Activated naive CD8-positive, alpha-beta T cell treated with anti-CD3 and anti-CD28 coated beads, Interleukin-2, amount 50 U/mL, for 24 hours (primary cell): ENCODE measurements at regions not wholly inside any gene's neighbourhood (a gene's known extent, or its start where the extent isn't known, plus 50 kb on each side); places are given as distances from the start of the nearest gene placed in this dataset.

Experiments used
- ATAC-seq: fragments of 150-1000 bp; cut with Tn5 transposase; one replicate; pipeline ENCODE4 v1.10.0; 2021
- DNase-seq: peaks from one replicate; pipeline ENCODE4 v3.0.0; 2021
- H3K27ac Mint-ChIP-seq: one replicate; pipeline ENCODE4 v1.8.0; 2021; ENCODE audit warnings: mild to moderate bottlenecking, mixed read lengths
- H3K27me3 Mint-ChIP-seq: one replicate; pipeline ENCODE4 v1.8.0; 2021; ENCODE audit warnings: mixed read lengths
- H3K36me3 Mint-ChIP-seq: one replicate; pipeline ENCODE4 v1.8.0; 2021; ENCODE audit warnings: low read depth, mixed read lengths
- H3K4me1 Mint-ChIP-seq: one replicate; pipeline ENCODE4 v1.8.0; 2021; ENCODE audit warnings: mixed read lengths
- H3K4me3 Mint-ChIP-seq: one replicate; pipeline ENCODE4 v1.8.0; 2021; ENCODE audit warnings: mild to moderate bottlenecking, moderate library complexity, mixed read lengths
- H3K9me3 Mint-ChIP-seq: one replicate; pipeline ENCODE4 v1.8.0; 2021; ENCODE audit warnings: mixed read lengths

GRCh38 chr18:67574749-67575148 is 58.2 kb upstream of the DSEL start:
- H3K4me1 Mint-ChIP-seq = no peaks in the 10 kb centered on the region
- H3K27me3 Mint-ChIP-seq = no peaks in the 10 kb centered on the region
- DNase-seq (no peak), ATAC-seq (no peak)
- no peak overlapping the region for H3K4me3 Mint-ChIP-seq
- no peaks in the 10 kb centered on the region for H3K9me3 Mint-ChIP-seq
- no peaks in the 10 kb centered on the region for H3K36me3 Mint-ChIP-seq
- H3K27ac Mint-ChIP-seq = no peak overlapping the region

- Mint-ChIP-seq H3K4me1 (no peaks in the 10 kb centered on the region), H3K27ac (no peak overlapping the region), H3K27me3 (peaks cover 6% of the 10 kb centered on the region), H3K4me3 (no peak overlapping the region), H3K9me3 (no peaks in the 10 kb centered on the region), H3K36me3 (no peaks in the 10 kb centered on the region)
- DNase-seq (no peak), ATAC-seq (no peak)
Observed at GRCh38 chr18:67568166-67568565, 51.6 kb upstream of the DSEL start.
